RCC 7860 (cell line): ENCODE measurements at regions not wholly inside any gene's neighbourhood (a gene's known extent, or its start where the extent isn't known, plus 50 kb on each side); places are given as distances from the start of the nearest gene placed in this dataset.

Source experiments
- DNase-seq: peaks from one replicate; pipeline ENCODE4 v3.0.0-alpha.2; 2015; ENCODE audit warnings: low spot score
- FAIRE-seq: peaks from 2 replicates; lab custom pipeline; 2012; peaks lifted over from hg19 to GRCh38; lab: Jason Lieb, UNC

- DNase-seq, result peak; percentile 61
- FAIRE-seq, result peak; percentile 65
Observed at GRCh38 chr20:63060057-63060991, 53.6 kb upstream of the BHLHE23 start.

DNA sequence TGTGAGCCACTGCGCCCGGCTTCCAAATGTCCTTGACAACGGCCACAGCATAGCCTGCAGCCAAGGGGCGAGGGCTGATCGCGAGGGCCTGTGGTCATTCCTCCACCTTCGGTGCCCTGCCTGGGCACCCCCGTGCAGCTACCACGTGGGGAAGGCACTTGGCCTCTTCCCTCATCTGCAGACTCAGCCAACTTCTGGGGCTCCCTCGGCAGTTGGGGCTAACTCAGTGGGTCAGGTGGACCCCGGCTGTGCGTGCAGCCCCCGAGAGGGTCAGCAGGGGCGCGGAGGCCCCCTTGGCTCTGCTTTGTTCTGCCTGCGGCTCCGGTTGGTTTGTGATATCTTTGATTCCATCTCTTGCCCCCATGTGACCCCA lies 52.9 kb upstream of the BHLHE23 start:
- DNase-seq (no peak), FAIRE-seq (no peak)

DNA sequence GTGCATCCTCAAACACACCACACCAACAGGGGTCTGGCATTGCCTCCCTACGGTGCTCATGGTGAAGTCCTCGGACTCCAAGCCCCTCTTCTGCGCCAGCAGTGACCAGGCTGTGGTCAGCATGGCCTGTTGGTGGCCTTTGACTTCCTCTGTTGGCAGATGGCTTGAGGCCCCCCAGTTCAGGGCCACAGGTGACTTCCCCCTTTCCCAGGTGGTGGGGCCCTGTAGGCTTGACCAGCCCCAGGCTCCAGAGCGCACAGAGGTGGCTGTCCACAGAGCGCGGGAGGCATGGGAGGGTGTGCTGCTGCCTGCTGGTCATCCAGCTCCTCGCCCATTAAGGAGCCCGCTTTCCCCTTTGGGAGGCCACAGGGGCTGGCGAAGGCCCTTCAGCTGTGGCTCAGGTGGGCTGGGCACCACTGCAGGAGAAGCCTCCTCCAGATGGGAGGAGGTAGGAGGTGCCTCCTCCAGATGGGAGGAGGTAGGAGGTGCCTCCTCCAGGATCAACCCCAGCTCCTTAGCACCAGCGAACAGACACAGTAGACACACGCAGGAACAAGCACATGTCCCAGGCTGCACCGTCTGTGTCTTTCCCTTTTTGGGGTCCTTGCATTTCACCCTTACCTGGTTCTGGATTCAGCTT lies 52.1 kb upstream of the BHLHE23 start:
- FAIRE-seq (no peak), DNase-seq (no peak)

DNA sequence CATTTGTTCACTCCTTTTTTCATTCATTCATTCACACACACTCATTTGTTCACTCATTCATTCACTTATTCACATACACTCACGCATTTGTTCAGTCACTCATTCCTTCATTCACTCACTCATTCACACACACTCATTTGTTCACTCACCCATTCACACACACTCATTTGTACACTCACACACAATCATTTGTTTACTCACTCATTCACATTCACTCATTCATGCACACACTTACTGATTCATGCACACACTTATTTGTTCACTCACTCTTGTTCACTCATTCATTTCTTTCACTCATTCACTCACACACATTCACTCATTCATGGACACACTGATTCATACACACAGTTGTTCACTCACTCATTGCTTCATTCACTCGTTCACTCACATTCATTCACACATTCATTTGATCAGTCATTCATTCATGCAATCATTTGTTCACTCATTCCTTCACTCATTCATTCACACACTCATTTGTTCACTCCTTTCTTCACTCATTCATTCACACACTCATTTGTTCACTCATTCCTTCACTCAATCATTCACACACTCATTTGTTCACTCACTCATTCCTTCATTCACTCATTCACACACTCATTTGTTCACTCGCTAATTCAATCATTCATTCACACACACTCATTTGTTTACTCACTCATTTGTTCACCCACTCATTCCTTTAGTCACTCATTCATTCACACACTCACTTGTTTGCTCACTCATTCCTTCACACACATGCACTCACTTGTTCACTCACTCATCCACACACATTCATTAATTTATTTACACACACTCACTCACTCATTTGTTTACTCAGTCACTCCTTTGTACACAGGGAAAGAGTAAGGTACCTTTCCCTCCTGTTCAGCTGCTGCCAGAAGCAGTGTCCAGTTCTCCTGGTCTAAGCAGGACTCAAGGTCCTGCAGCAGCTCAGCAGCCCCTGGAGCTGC lies 50.7 kb upstream of the BHLHE23 start:
- no peak for DNase-seq
- no peak for FAIRE-seq

DNA sequence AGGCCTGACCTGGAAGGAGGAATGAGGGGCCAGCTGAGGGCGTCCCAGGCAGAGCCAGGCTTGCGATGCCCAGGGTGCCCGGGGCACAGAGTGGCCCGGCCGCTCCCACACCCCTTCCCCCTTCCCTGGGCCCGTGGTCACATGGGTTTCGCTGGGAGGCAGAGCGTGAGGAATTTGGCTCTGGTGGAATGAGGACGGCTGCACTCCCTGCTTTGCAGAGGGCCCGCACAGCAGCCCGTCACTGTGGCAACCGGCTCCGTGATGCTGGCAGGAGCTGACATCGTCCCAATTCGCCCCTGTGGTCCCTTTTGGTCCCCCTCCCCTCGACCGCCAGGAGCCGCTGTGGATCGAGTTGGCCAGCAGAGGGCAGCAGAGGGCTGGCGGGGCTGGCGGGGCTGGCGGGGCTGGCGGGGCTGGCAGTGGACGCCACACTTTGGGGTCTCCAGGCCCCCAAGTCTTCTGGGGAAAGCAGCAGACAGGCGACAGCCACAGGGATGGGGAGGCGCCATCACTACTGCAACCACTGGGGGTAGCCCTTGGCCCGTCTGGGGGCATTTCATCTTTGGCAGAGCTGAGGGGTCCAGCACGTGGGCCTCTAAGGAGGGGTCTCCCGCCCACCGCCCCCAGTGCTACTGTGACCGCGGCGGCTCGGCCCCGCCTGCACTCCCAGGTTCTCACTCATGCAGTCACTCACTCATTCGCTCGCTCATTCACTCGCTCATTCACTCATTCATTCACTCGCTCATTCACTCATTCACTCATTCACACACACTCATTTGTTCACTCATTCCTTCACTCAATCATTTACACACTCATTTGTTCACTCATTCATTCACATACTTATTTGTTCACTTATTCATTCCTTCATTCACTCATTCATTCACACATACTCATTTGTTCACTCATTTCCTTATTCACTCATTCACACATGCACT lies 49.7 kb upstream of the BHLHE23 start:
- FAIRE-seq (no peak), DNase-seq (no peak)
